ENCODE measurements at regions not wholly inside any gene's neighbourhood (a gene's known extent, or its start where the extent isn't known, plus 50 kb on each side); places are given as distances from the start of the nearest gene placed in this dataset.
"Not testable (repeated sequence)": the region's sequence is repeated elsewhere in the genome, so short reads cannot be mapped to it uniquely, and the experiment has no call there.

DNA sequence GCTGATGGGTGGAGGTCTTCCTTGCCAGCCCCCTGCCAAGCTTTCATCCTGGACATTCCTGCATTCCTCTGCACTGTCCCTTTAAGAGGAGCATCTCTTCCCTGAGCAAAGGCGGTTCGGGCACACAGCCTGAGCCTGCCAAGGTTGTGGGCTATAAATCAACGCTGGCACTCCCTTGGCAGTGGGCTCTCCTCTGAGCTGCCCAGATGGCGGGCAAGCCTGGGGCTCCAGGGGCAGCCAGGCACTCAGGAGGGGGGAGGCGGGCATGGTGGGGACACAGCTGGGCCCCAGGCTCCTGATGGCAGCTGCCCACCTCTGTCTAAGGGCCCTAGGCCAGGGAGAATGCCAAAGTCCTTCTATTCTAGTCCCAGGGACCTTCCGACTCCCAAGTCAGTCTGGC lies 58.7 kb downstream of the HOXC4 start:
- TF ChIP-seq, protein P1, sequence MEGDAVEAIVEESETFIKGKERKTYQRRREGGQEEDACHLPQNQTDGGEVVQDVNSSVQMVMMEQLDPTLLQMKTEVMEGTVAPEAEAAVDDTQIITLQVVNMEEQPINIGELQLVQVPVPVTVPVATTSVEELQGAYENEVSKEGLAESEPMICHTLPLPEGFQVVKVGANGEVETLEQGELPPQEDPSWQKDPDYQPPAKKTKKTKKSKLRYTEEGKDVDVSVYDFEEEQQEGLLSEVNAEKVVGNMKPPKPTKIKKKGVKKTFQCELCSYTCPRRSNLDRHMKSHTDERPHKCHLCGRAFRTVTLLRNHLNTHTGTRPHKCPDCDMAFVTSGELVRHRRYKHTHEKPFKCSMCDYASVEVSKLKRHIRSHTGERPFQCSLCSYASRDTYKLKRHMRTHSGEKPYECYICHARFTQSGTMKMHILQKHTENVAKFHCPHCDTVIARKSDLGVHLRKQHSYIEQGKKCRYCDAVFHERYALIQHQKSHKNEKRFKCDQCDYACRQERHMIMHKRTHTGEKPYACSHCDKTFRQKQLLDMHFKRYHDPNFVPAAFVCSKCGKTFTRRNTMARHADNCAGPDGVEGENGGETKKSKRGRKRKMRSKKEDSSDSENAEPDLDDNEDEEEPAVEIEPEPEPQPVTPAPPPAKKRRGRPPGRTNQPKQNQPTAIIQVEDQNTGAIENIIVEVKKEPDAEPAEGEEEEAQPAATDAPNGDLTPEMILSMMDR (IDR thresholded peaks at IDR 0.05) = not testable (repeated sequence)
- not testable (repeated sequence) for TF ChIP-seq POLR2A (IDR thresholded peaks at IDR 0.05)
